HEK293T (cell line): ENCODE measurements at regions not wholly inside any gene's neighbourhood (a gene's known extent, or its start where the extent isn't known, plus 50 kb on each side); places are given as distances from the start of the nearest gene placed in this dataset.
"Not testable (repeated sequence)": the region's sequence is repeated elsewhere in the genome, so short reads cannot be mapped to it uniquely, and the experiment has no call there.

Experiments used
- CTCF ChIA-PET: fragments of 350-600 bp; formaldehyde crosslinking; extraction: SDS; loops from one replicate; lab custom pipeline; 2021; ENCODE audit warnings: antibody characterized with exemption, inconsistent platforms; lab: Yijun Ruan, JAX
- POLR2A ChIA-PET: fragments of 350-600 bp; formaldehyde crosslinking; extraction: SDS; loops from one replicate; lab custom pipeline; 2020; ENCODE audit warnings: antibody characterized with exemption, inconsistent platforms; lab: Yijun Ruan, JAX
- DNase-seq: peaks from one replicate; pipeline ENCODE4 v3.0.0; 2012; ENCODE audit warnings: mixed read lengths; ENCODE audit errors: extremely low spot score
- ARNT ChIP-seq: fragments of 450-650 bp; IDR thresholded peaks from 2 replicates; pipeline ENCODE4 v1.6.1; 2017; ENCODE audit warnings: mild to moderate bottlenecking
- BHLHE40 ChIP-seq: fragments of 450-650 bp; IDR thresholded peaks from 2 replicates; pipeline ENCODE4 v1.6.1; 2016; ENCODE audit warnings: mild to moderate bottlenecking, moderate library complexity, borderline replicate concordance
- CTBP1 ChIP-seq: fragments of 450-650 bp; IDR thresholded peaks from 2 replicates; pipeline ENCODE4 v1.6.1; 2016; ENCODE audit warnings: borderline replicate concordance
- ELF4 ChIP-seq: fragments of 450-650 bp; IDR thresholded peaks from 2 replicates; pipeline ENCODE4 v1.6.1; 2017; ENCODE audit warnings: antibody characterized with exemption
- FOXA1 ChIP-seq: fragments of 450-650 bp; IDR thresholded peaks from 2 replicates; pipeline ENCODE4 v1.6.1; 2016; ENCODE audit warnings: mild to moderate bottlenecking
- FOXK2 ChIP-seq: fragments of 450-650 bp; IDR thresholded peaks from 2 replicates; pipeline ENCODE4 v1.6.1; 2016; ENCODE audit warnings: mild to moderate bottlenecking
- FOXM1 ChIP-seq: fragments of 450-650 bp; IDR thresholded peaks from 2 replicates; pipeline ENCODE4 v1.6.1; 2017; ENCODE audit warnings: mild to moderate bottlenecking, borderline replicate concordance
- HDGF ChIP-seq: fragments of 450-650 bp; IDR thresholded peaks from 2 replicates; pipeline ENCODE4 v1.6.1; 2017; ENCODE audit warnings: antibody characterized with exemption, borderline replicate concordance
- L3MBTL2 ChIP-seq: fragments of 450-650 bp; conservative IDR thresholded peaks from 2 replicates; pipeline ENCODE4 v1.6.1; 2016; ENCODE audit warnings: mild to moderate bottlenecking
- LEF1 ChIP-seq: fragments of 450-650 bp; IDR thresholded peaks from 2 replicates; pipeline ENCODE4 v1.6.1; 2017; ENCODE audit warnings: mild to moderate bottlenecking, borderline replicate concordance
- NFRKB ChIP-seq: fragments of 450-650 bp; IDR thresholded peaks from 2 replicates; pipeline ENCODE4 v1.6.1; 2016; ENCODE audit warnings: mild to moderate bottlenecking, moderate library complexity
- PKNOX1 ChIP-seq: fragments of 450-650 bp; IDR thresholded peaks from 2 replicates; pipeline ENCODE4 v1.6.1; 2016
- SP1 ChIP-seq: fragments of 450-650 bp; IDR thresholded peaks from 2 replicates; pipeline ENCODE4 v1.6.1; 2017
- SUZ12 ChIP-seq: fragments of 450-650 bp; IDR thresholded peaks from 2 replicates; pipeline ENCODE4 v1.6.1; 2016; ENCODE audit warnings: mild to moderate bottlenecking
- TARDBP ChIP-seq: fragments of 450-650 bp; IDR thresholded peaks from 2 replicates; pipeline ENCODE4 v1.6.1; 2016
- ZNF384 ChIP-seq: fragments of 450-650 bp; IDR thresholded peaks from 2 replicates; pipeline ENCODE4 v1.6.1; 2016

DNA sequence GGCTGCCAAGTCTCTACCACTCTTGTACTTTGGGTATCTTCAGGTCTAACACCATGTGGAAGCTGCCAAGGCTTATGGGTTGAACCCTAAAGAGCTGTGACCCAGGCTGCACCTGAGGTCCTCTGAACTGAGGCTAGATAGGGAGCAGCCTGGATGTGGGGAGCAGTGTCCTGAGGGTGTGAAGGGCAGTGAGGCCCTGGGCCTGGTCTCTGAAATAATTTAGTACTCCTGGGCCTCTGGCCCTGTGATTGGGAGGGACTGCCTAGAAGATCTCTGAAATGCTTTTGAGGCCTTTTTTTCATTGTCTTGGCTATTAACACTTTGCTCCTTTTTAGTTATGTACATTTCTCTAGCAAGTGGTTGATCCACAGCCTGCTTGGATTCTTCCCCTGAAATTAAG lies 847.2 kb upstream of the B3GALT2 start:
- no peak for DNase-seq
- POLR2A ChIA-PET = no interaction called here
- CTCF ChIA-PET = no interaction called here
- TF ChIP-seq TARDBP (no peak), NFRKB (no peak)

DNA sequence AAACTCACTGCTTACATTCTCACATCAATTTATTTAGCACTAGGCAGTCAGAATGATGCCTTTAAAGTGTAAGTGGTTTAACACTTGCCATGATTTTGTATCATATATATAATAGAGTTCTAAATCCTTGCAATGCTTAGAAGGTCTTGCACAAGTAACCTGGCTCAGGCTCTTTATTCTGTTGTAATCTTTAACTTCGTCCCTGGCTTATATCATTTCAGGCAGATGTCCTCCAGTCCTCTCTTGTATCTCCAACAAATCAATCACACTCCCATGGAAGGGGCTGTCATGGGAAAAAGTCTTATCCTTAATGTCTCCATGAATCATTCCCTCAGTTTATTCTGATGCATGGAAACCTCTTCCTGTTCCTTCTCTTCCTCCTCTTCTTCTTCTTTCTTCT lies 841.6 kb upstream of the B3GALT2 start:
- ChIA-PET POLR2A (no interaction called here), CTCF (no interaction called here)
- TF ChIP-seq ARNT = no peak
- DNase-seq = no peak

DNA sequence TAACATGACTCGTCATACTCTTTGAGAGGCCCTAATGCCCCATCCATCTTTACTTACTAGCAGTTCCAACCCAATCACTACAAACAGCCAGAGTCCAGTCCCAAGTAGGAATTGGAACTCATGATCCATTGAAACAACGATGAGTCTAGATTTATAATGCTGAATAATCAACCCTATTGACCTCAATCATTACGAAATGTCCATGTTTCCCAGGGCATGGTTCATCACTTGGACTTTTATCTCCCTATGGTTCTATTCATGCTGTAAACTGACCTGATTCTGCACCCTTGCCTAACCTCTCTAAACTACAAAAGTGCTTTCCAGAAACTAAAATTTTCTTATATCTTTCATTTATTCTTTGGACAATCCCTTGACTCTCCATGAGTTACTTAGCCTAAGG lies 840.0 kb upstream of the B3GALT2 start:
- ChIA-PET CTCF (no interaction called here), POLR2A (no interaction called here)
- no peak for TF ChIP-seq BHLHE40
- no peak for TF ChIP-seq FOXM1
- TF ChIP-seq SUZ12 = no peak
- no peak for TF ChIP-seq FOXA1
- TF ChIP-seq SP1 = no peak
- no peak for TF ChIP-seq L3MBTL2
- no peak for DNase-seq

GRCh38 chr1:194024659-194025058 lies 838.2 kb upstream of the B3GALT2 start:
- no peak for DNase-seq
- ChIA-PET CTCF (no interaction called here), POLR2A (no interaction called here)
- TF ChIP-seq CTBP1 (no peak), FOXK2 (no peak), NFRKB (no peak), FOXM1 (no peak), LEF1 (no peak), ELF4 (no peak), PKNOX1 (no peak), ARNT (no peak), SP1 (no peak)

DNA sequence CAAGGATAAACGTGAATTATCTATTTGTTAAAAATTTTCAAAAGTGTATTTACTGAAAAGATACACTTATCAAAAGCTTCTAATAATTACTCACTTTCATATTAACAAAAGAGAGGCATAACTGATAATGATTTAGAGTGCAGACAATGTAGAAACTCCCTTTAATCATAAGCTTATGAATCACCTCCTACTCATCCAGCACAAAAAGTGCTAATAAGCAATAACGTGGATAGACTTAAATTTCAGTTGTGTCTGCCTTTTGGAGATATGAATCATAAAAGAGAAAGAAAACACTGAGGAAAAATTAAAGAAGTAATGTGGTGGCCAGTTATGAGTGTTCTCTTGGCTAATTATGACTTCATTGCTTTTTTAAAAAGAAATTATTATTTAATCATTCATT lies 827.6 kb upstream of the B3GALT2 start:
- ChIA-PET CTCF (no interaction called here), POLR2A (no interaction called here)
- DNase-seq = no peak
- TF ChIP-seq NFRKB (no peak), SP1 (no peak), FOXK2 (no peak)

DNA sequence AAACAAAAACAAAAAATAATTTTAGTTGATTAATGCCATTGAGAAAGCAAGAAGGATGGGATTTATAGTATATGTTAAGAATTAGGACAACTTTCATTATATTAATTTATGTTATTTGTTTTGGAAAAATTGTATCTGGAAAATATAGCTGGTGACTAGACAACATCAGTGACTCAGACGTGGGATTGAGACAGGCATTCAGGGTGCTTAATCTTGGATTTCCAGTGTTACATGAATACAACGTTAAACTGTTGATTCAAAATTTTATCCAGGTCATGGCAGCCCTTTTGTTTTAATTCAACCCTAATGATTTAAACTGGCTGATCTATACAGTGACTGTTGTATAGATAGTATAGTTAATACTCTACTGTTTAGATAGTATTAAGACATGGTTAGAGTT lies 827.1 kb upstream of the B3GALT2 start:
- no peak for TF ChIP-seq NFRKB
- TF ChIP-seq ELF4 = no peak
- no peak for TF ChIP-seq HDGF
- TF ChIP-seq L3MBTL2 = no peak
- TF ChIP-seq LEF1 = no peak
- TF ChIP-seq TARDBP = no peak
- TF ChIP-seq SP1 = no peak
- TF ChIP-seq FOXM1 = no peak
- TF ChIP-seq FOXK2 = no peak
- TF ChIP-seq PKNOX1 = no peak
- no peak for TF ChIP-seq ZNF384
- TF ChIP-seq FOXA1 = no peak
- no peak for TF ChIP-seq BHLHE40
- ChIA-PET POLR2A (no interaction called here), CTCF (no interaction called here)
- DNase-seq = no peak

- DNase-seq = no peak
- ChIA-PET POLR2A (no interaction called here), CTCF (no interaction called here)
- TF ChIP-seq L3MBTL2 (no peak), HDGF (no peak), PKNOX1 (no peak), TARDBP (no peak), SUZ12 (no peak), FOXA1 (no peak), BHLHE40 (no peak), ARNT (no peak), LEF1 (no peak), NFRKB (no peak), SP1 (no peak), FOXK2 (no peak), CTBP1 (no peak), ELF4 (no peak), FOXM1 (no peak), ZNF384 (no peak)
Observed at GRCh38 chr1:194004146-194004545, 817.7 kb upstream of the B3GALT2 start.

GRCh38 chr1:194001726-194002350 lies 815.4 kb upstream of the B3GALT2 start:
- POLR2A ChIA-PET, DNase-seq, CTCF ChIA-PET: not testable (repeated sequence)
